ENCODE measurements at regions not wholly inside any gene's neighbourhood (a gene's known extent, or its start where the extent isn't known, plus 50 kb on each side); places are given as distances from the start of the nearest gene placed in this dataset.
"Not testable (repeated sequence)": the region's sequence is repeated elsewhere in the genome, so short reads cannot be mapped to it uniquely, and the experiment has no call there.

- not testable (repeated sequence) for H3K9me3 ChIP-seq (ENCODE audit: control insufficient read depth in 1 of 2, low read length in 2 of 2); H3K4me1 ChIP-seq (ENCODE audit: control insufficient read depth in 1 of 2, insufficient read depth in 2 of 2, low read length in 2 of 2); H3K27ac ChIP-seq (ENCODE audit: low read length); H3K36me3 ChIP-seq (ENCODE audit: control insufficient read depth in 1 of 2, insufficient read depth in 2 of 2, low read length in 2 of 2); H3K4me3 ChIP-seq (ENCODE audit: low read depth in 1 of 2, low read length in 2 of 2); H3K27me3 ChIP-seq (ENCODE audit: low read depth, low read length)
These were observed 1242.3 kb upstream of the RAG2 start for GRCh38 chr11:37840345-37840744.

- Histone ChIP-seq H3K4me3 (ENCODE audit: low read depth in 1 of 2, low read length in 2 of 2) (no peak overlapping the region), H3K27ac (ENCODE audit: low read length) (no peak overlapping the region), H3K36me3 (ENCODE audit: control insufficient read depth in 1 of 2, insufficient read depth in 2 of 2, low read length in 2 of 2) (no peaks in the 10 kb centered on the region), H3K4me1 (ENCODE audit: control insufficient read depth in 1 of 2, insufficient read depth in 2 of 2, low read length in 2 of 2) (no peaks in the 10 kb centered on the region), H3K9me3 (ENCODE audit: control insufficient read depth in 1 of 2, low read length in 2 of 2) (no peaks in the 10 kb centered on the region), H3K27me3 (ENCODE audit: low read depth, low read length) (no peaks in the 10 kb centered on the region)
These were observed 1232.5 kb upstream of the RAG2 start for GRCh38 chr11:37830529-37830928.

GRCh38 chr11:37817727-37818270 lies 1219.8 kb upstream of the RAG2 start:
- Histone ChIP-seq H3K27ac (ENCODE audit: low read length) (no peak overlapping the region), H3K4me3 (ENCODE audit: low read depth in 1 of 2, low read length in 2 of 2) (no peak overlapping the region), H3K4me1 (ENCODE audit: control insufficient read depth in 1 of 2, insufficient read depth in 2 of 2, low read length in 2 of 2) (no peaks in the 10 kb centered on the region), H3K27me3 (ENCODE audit: low read depth, low read length) (no peaks in the 10 kb centered on the region), H3K9me3 (ENCODE audit: control insufficient read depth in 1 of 2, low read length in 2 of 2) (no peaks in the 10 kb centered on the region), H3K36me3 (ENCODE audit: control insufficient read depth in 1 of 2, insufficient read depth in 2 of 2, low read length in 2 of 2) (no peaks in the 10 kb centered on the region)

GRCh38 chr11:37812281-37812880 lies 1214.3 kb upstream of the RAG2 start:
- Histone ChIP-seq H3K4me1 (ENCODE audit: control insufficient read depth in 1 of 2, insufficient read depth in 2 of 2, low read length in 2 of 2) (no peaks in the 10 kb centered on the region), H3K27me3 (ENCODE audit: low read depth, low read length) (no peaks in the 10 kb centered on the region), H3K9me3 (ENCODE audit: control insufficient read depth in 1 of 2, low read length in 2 of 2) (no peaks in the 10 kb centered on the region), H3K4me3 (ENCODE audit: low read depth in 1 of 2, low read length in 2 of 2) (no peak overlapping the region), H3K27ac (ENCODE audit: low read length) (no peak overlapping the region), H3K36me3 (ENCODE audit: control insufficient read depth in 1 of 2, insufficient read depth in 2 of 2, low read length in 2 of 2) (no peaks in the 10 kb centered on the region)

- Histone ChIP-seq H3K4me3 (ENCODE audit: low read depth in 1 of 2, low read length in 2 of 2) (no peak overlapping the region), H3K9me3 (ENCODE audit: control insufficient read depth in 1 of 2, low read length in 2 of 2) (no peaks in the 10 kb centered on the region), H3K36me3 (ENCODE audit: control insufficient read depth in 1 of 2, insufficient read depth in 2 of 2, low read length in 2 of 2) (no peaks in the 10 kb centered on the region), H3K4me1 (ENCODE audit: control insufficient read depth in 1 of 2, insufficient read depth in 2 of 2, low read length in 2 of 2) (no peaks in the 10 kb centered on the region), H3K27me3 (ENCODE audit: low read depth, low read length) (no peaks in the 10 kb centered on the region), H3K27ac (ENCODE audit: low read length) (no peak overlapping the region)
These were observed 1213.3 kb upstream of the RAG2 start for GRCh38 chr11:37811349-37811748.

- Histone ChIP-seq H3K27me3 (ENCODE audit: low read depth, low read length) (no peaks in the 10 kb centered on the region), H3K4me1 (ENCODE audit: control insufficient read depth in 1 of 2, insufficient read depth in 2 of 2, low read length in 2 of 2) (no peaks in the 10 kb centered on the region), H3K9me3 (ENCODE audit: control insufficient read depth in 1 of 2, low read length in 2 of 2) (no peaks in the 10 kb centered on the region), H3K36me3 (ENCODE audit: control insufficient read depth in 1 of 2, insufficient read depth in 2 of 2, low read length in 2 of 2) (no peaks in the 10 kb centered on the region), H3K4me3 (ENCODE audit: low read depth in 1 of 2, low read length in 2 of 2) (no peak overlapping the region), H3K27ac (ENCODE audit: low read length) (no peak overlapping the region)
These were observed 1206.6 kb upstream of the RAG2 start for GRCh38 chr11:37804666-37805065.

- peaks cover 0 to 2% of the 10 kb centered on the region in 2 donors for H3K9me3 ChIP-seq (ENCODE audit: control insufficient read depth in 1 of 2, low read length in 2 of 2)
- no peak overlapping the region for H3K4me3 ChIP-seq (ENCODE audit: low read depth in 1 of 2, low read length in 2 of 2)
- no peaks in the 10 kb centered on the region for H3K4me1 ChIP-seq (ENCODE audit: control insufficient read depth in 1 of 2, insufficient read depth in 2 of 2, low read length in 2 of 2)
- no peaks in the 10 kb centered on the region for H3K27me3 ChIP-seq (ENCODE audit: low read depth, low read length)
- no peaks in the 10 kb centered on the region for H3K36me3 ChIP-seq (ENCODE audit: control insufficient read depth in 1 of 2, insufficient read depth in 2 of 2, low read length in 2 of 2)
- no peak overlapping the region for H3K27ac ChIP-seq (ENCODE audit: low read length)
These were observed 1190.3 kb upstream of the RAG2 start for GRCh38 chr11:37788141-37788877.

- no peak overlapping the region for H3K27ac ChIP-seq (ENCODE audit: low read length)
- H3K4me3 ChIP-seq (ENCODE audit: low read depth in 1 of 2, low read length in 2 of 2) = no peak overlapping the region
- no peaks in the 10 kb centered on the region for H3K36me3 ChIP-seq (ENCODE audit: control insufficient read depth in 1 of 2, insufficient read depth in 2 of 2, low read length in 2 of 2)
- peaks cover 0 to 11% of the 10 kb centered on the region in 2 donors for H3K9me3 ChIP-seq (ENCODE audit: control insufficient read depth in 1 of 2, low read length in 2 of 2)
- H3K4me1 ChIP-seq (ENCODE audit: control insufficient read depth in 1 of 2, insufficient read depth in 2 of 2, low read length in 2 of 2) = no peaks in the 10 kb centered on the region
- H3K27me3 ChIP-seq (ENCODE audit: low read depth, low read length) = no peaks in the 10 kb centered on the region
These were observed 1188.2 kb upstream of the RAG2 start for GRCh38 chr11:37786214-37786755.

GRCh38 chr11:37774441-37774840 lies 1176.4 kb upstream of the RAG2 start:
- Histone ChIP-seq H3K9me3 (ENCODE audit: control insufficient read depth in 1 of 2, low read length in 2 of 2) (no peaks in the 10 kb centered on the region), H3K27ac (ENCODE audit: low read length) (no peak overlapping the region), H3K27me3 (ENCODE audit: low read depth, low read length) (no peaks in the 10 kb centered on the region), H3K4me1 (ENCODE audit: control insufficient read depth in 1 of 2, insufficient read depth in 2 of 2, low read length in 2 of 2) (no peaks in the 10 kb centered on the region), H3K4me3 (ENCODE audit: low read depth in 1 of 2, low read length in 2 of 2) (no peak overlapping the region), H3K36me3 (ENCODE audit: control insufficient read depth in 1 of 2, insufficient read depth in 2 of 2, low read length in 2 of 2) (no peaks in the 10 kb centered on the region)

- Histone ChIP-seq H3K4me1 (ENCODE audit: control insufficient read depth in 1 of 2, insufficient read depth in 2 of 2, low read length in 2 of 2) (no peaks in the 10 kb centered on the region), H3K27ac (ENCODE audit: low read length) (no peak overlapping the region), H3K4me3 (ENCODE audit: low read depth in 1 of 2, low read length in 2 of 2) (no peak overlapping the region), H3K9me3 (ENCODE audit: control insufficient read depth in 1 of 2, low read length in 2 of 2) (no peaks in the 10 kb centered on the region), H3K36me3 (ENCODE audit: control insufficient read depth in 1 of 2, insufficient read depth in 2 of 2, low read length in 2 of 2) (no peaks in the 10 kb centered on the region), H3K27me3 (ENCODE audit: low read depth, low read length) (no peaks in the 10 kb centered on the region)
These were observed 1172.1 kb upstream of the RAG2 start for GRCh38 chr11:37770145-37770544.

- Histone ChIP-seq H3K36me3 (ENCODE audit: control insufficient read depth in 1 of 2, insufficient read depth in 2 of 2, low read length in 2 of 2) (no peaks in the 10 kb centered on the region), H3K4me1 (ENCODE audit: control insufficient read depth in 1 of 2, insufficient read depth in 2 of 2, low read length in 2 of 2) (no peaks in the 10 kb centered on the region), H3K4me3 (ENCODE audit: low read depth in 1 of 2, low read length in 2 of 2) (no peak overlapping the region), H3K27me3 (ENCODE audit: low read depth, low read length) (no peaks in the 10 kb centered on the region), H3K9me3 (ENCODE audit: control insufficient read depth in 1 of 2, low read length in 2 of 2) (no peaks in the 10 kb centered on the region), H3K27ac (ENCODE audit: low read length) (no peak overlapping the region)
These were observed 1164.0 kb upstream of the RAG2 start for GRCh38 chr11:37762079-37762478.
